ENCODE measurements at regions not wholly inside any gene's neighbourhood (a gene's known extent, or its start where the extent isn't known, plus 50 kb on each side); places are given as distances from the start of the nearest gene placed in this dataset.

DNA sequence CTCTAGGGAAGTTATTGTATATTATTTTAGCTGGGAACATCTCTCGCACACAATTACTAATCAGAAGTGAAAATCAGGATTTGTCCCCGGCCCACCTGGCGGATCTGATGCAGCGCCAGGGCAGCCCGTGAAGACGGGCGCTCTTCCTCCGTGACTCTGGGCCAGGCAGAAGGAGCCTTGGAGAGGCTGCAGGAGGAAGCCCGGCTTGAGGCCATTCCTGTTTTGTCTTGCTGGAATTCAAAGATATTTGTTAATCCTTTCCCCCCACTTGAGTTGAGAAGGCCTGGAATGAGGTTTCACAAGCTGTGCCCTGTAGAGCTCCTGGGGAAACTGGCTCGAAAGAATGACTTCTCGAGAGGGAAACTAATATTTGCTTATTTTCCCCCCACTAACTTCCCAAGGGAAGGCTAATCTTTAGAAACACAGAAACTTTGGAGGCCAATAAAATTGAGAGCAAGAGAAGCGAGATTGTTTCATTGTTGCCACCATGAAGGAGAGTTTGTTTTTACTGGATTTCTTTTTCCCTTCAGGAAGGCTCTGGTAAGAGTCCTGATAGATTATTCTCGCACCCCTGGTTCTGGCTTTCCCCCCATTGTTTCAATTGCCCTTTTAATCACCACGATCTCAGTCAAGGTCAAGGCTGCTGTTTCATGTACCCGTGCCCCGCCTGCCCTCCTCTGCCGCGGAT lies 92.8 kb upstream of the SEPTIN5 start:
- FAIRE-seq (no peak), DNase-seq (ENCODE audit: low spot score) (no peak)

DNA sequence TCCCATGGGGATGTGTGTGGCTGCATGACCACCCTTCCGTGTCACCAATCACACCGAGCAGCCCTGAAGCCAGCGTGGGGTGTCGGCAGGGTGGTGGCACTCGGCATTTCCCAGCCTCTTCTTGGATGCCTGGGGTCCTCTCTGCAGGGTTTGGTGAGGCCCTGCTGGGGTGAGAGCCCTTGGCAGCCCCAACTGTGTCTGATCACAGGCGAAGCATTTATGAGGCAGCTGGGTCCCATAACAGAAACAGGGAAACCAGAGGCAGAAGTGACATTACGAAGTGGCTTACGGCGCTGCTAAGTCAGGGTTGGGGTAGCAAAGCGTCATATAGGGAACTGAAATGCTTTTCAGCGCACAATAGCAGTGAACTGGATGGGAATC lies 92.3 kb upstream of the SEPTIN5 start:
- FAIRE-seq (no peak), DNase-seq (ENCODE audit: low spot score) (no peak)

DNA sequence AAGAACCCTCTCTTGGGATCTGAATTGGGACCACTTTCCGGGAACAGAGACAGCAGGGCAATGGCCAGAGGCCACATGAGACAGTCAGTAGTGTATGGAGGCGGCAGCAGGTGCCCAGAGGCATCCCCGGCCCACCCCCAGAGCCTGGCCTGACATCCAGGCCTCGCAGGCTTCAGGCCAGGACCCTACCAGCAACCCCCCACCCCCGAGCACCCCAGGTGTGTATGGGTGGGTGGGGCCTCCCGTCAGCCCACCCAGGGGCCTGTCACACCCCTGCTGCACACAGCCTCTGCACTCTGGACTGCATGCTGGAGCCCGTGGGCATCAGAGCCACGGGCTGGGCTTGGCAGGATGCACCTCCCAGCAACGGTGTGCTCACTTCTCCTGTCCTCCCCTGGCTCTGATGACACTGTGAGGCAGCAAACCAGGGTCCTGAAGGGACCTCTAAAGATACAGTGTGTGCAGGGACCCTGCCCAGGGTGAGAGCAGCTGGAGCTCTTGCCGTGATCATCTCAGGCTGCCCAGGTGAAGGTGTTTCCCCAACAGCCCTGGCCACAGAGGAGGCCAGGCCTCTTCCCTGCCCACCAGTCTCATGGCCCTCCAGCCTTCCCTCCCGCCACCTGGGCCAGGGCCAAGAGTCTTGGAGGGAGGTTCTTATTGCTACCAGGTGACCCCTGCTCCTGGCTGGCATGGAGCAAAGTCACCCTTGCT lies 88.8 kb upstream of the SEPTIN5 start:
- FAIRE-seq: no peak
- no peak for DNase-seq (ENCODE audit: low spot score)

DNA sequence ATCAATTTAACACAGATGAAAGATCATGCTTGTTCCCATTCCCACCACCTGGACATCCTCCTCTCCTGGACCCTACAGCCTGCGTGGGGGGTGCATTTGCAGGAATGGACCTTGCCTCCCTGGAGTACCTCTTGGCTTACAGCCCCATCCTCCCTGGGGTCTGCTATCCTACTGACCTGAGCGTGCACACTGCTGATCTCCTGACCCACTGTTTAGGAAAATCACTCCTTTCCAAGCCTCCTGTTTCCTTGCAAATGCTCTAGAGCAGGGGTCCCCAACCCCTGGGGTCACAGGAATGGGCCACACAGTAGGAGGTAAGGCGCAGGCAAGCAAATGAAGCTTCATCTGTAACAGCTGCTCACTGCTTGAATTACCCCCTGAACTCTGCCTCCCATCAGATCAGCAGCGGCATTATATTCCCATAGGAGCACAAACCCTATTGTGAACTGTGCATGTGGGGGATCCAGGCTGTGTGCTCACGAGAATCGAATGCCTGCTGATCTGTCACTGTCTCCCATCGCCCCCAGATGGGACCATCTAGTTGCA lies 88.2 kb upstream of the SEPTIN5 start:
- FAIRE-seq: no peak
- DNase-seq (ENCODE audit: low spot score): no peak

DNA sequence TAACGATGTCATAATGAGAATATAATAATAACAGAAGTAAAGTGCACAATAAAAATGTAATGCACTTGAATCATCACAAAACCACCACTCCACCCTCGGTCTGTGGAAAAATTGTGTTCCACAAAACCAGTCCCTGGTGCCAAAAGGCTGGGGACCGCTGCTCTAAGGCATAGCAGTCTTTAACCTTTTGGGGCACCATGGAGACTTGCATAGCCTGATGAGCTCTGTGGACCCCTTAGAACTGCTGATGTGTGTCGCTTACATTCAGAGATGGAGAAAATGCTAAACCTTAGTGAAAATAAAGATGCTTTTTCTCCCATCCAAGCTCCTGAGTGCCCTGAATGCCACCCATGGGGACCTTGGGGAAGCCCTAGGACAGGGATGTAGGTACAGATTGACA lies 87.6 kb upstream of the SEPTIN5 start:
- FAIRE-seq: no peak
- DNase-seq (ENCODE audit: low spot score): no peak

DNA sequence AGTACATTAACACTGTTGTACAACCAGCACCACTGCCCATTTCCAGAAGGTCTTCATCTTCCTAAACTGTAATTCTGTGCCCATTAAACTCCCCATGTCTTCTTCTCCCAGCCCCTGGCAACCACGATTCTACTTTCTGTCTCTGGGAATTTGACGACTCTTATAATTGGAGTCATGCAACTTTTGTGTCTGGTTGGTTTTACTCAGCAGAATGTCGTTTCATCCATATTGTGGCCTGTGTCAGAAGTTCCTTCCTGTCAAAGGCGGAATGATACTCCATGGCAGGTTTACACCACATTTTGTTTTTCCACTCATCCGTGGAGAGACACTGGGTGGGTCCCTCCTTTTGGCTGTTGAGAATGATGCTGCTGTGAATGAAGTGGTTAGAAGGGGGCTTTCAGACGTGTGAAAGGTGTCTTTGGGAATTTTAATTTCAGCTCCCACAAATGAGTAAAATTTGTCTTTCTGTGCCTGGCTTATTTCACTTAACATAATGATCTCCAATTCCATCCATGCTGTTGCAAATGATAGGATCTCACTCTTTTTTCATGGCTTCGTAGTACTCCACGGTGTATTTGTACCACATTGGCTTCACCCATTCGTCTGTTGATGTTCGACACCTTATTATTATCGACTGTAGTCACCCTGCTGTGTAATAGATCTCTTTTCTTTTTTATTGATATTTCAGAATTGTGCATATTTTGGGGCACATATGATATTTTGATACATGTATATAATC lies 86.1 kb upstream of the SEPTIN5 start:
- FAIRE-seq: no peak
- DNase-seq (ENCODE audit: low spot score): no peak

DNA sequence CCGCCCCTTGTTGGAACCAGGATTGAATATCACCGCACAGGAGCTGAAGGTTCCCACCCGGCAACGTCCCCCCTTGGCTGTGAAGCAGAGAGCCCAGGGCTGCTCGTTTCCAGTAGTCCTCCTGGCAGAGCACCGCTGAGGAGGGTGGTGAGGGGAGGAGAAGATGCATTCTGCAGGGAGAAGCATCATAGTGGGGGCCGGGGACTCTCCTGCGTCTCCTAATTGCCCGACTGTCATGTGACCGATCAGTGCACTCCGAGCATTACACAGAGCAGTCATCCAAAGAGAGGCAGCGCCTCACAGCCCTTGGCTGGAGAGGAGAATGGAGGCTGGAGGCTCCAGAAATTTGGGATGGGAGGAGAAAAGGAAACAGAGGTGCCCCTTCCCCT lies 85.0 kb upstream of the SEPTIN5 start:
- no peak for DNase-seq (ENCODE audit: low spot score)
- no peak for FAIRE-seq

DNA sequence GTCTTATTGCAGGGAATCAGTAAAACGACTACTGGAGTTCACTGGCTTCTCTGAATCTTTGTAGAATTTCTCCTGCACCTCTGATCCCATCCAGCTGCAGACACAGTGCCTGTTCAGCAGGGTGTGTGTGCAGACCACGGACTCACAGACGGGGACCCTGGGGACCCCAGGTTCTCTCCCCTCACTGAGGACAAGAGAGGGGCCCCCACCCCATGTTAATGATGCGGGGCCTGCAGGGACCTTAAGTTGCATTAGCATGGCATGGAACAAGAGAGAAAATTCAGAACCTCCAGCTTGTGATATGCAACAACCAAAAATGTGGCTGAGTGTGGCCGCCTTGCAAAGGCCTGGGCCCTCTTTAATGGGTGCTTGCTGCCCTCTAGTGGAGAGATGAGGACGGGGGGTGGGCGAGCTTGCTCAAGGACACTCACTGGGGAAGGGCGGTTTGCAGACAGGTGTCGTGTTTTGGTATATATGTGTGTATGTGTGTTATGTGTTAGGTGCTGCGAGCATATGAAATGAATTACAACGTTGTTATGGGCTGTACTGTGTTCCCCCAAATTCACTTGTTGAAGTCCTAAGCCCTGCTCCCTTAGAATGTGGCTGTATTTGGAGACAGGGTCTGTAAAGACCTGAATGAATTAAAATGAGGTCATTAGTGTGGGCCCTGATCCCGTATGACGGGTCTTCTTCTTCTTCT lies 84.4 kb upstream of the SEPTIN5 start:
- DNase-seq (ENCODE audit: low spot score) (peak; percentile 19), FAIRE-seq (peak; percentile 15)

DNA sequence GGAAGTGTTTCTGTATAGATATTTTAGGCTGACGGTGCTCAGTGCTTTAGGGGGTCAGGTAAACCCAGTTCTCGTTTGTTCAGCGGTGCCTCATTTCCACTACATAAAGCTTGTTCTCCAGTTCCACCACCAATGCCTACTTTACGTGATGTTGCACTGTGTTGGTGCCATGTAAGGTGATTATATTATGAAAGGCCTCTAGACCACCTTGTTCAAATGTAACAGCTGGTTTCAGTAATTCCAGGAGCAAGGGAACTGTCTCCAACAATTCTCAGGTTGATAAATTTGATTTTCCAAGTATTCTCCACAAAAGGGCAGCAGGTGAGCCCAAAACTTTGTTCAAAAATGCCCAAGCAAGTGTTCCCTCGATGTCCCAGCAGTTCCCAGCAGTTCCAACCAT lies 83.7 kb upstream of the SEPTIN5 start:
- DNase-seq (ENCODE audit: low spot score): no peak
- FAIRE-seq: no peak

DNA sequence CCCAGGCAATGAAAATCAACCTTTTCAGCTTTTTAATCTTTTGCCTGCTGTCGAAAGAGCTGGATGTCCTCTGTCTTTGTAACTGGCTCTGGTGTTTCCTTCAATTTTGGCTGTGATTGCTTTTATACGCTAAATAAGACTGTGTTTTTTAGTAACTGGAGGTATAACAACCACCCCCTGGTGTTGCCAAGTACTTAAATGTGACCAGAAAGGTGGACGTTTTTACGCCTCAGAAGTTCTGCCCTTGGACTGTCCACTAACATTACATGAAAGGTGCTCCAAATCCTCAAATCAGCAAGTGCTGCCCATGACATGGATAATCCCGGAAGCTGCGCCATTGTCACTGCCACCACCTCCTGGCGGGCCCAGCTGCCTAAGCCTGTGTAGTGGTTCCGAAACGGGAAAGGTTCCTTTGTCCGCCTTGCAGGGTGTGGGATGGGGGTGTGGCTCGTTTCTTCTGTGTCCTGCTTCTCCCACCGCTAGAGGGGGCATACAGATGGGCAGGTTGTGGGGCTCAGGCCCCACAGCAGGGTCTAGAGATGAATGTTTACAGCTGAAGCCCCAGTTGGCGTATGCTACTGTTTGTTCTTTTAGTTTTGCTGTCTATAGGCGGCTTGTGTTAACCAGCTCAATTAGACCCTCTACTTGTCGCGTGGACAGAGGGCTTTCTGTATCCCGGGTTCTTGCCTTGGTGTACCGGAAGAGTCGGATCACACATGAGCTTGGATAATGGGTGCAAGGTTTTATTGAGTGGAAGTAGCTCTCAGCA lies 82.2 kb upstream of the SEPTIN5 start:
- DNase-seq (ENCODE audit: low spot score) (no peak), FAIRE-seq (no peak)

DNA sequence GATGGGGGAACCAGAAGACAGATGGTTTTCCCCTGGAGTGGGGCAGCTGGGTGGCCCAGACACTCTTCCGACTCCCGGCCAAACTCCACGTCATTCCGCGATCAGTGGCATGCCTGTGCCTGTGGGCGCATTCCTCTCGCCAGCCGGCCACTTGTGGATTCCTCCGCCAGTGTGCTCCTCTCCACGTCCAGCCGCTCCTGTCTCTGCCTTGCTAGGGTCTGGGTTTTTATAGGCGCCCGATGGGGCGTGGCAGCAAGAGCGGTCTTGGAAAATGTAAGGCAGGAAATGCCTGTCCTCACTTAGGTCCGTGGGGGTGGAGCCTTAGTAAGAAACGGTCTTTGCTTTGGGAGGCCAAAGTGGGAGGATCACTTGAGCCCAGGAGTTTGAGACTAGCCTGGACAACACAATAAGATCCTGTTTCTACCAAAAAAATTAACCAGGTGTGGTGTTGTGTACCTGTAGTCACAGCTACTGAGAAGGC lies 81.6 kb upstream of the SEPTIN5 start:
- DNase-seq (ENCODE audit: low spot score): no peak
- FAIRE-seq: no peak

DNA sequence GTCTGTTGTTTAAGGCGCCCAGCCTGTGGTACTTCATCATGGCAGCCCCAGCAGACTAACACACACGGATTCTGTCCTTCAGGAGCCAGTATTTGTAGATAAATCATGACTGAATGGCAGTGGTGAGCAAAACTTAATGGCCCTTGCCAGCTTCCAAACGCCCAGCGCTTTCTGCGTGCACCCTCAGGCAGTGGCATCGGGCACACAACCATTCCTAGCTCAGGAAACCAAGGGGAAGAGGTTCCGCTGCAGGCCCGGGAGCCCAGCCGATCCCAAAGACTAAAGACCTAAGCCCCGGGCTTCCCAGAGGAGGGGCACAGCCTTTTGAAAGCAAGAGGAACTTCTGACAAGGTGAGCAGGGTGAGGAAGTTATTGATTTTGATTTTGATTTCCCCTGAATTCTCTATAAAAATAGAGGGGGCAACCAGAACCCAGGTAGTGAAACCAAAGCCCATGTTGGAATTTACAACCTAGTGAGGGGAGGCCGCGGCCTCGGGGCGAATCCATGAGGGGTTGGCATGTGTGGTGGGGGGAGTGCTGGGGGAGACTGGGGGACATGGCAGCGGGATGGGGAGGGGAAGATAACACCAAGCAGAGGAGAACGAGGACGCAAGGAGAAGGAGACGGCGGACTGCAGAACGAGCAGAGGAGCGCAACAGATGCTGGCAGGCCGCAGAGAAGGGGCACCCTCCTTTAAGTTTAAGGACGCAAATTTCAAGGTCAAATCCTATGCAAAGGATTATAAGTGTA lies 79.9 kb upstream of the SEPTIN5 start:
- DNase-seq (ENCODE audit: low spot score) (no peak), FAIRE-seq (no peak)

DNA sequence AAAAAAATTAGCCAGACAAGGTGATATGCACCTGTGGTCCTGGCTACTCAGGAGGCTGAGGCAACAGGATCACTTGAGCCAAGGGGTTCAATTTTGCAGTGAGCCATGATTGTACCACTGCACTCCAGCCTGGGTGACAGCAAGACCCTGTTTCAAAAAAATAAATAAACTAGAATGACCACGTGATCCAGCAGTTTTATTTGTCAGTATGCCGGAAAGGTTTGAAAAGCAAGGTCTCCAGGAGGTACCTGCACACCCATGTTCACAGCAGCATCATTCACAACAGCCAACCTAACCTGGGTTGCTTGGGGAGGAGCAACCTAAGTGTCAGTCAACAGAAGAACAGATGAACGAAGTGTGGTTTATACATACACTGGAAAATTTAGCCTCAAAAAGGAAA lies 78.7 kb upstream of the SEPTIN5 start:
- DNase-seq (ENCODE audit: low spot score) (no peak), FAIRE-seq (no peak)

DNA sequence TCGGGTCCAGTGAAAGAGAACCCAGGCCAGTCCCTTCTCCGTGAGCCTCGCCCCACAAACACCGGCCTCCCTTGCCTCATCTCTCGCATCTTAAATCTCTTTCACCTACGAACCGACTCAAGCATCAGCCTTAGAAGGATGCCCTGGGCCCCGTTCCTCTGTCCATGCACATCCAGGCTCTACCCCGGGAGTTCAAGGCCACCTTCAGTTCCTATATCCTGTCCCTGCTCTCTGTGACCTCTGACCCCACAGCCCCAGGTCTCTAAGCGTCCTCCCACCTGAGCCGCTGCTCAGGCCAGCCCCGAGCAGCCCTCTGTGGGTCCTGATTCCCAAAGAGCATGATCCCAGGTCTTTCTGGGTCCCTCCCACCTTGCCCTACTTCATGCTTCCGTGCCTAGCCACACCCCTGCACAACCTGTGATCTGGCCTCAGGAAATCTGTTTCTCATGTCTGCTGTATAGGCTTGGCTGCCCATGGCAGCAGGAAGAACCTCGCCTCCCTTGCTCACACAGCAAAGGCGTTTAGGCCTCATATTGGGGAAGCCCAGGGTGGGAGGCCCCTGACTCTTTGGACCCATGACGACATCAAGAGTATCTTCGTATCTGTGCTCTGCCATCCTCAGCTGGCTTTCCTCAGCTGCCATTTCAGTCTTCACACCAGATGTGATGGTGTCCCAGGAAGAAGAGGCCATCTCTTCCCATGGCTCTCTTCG lies 77.5 kb upstream of the SEPTIN5 start:
- no peak for FAIRE-seq
- DNase-seq (ENCODE audit: low spot score): no peak

DNA sequence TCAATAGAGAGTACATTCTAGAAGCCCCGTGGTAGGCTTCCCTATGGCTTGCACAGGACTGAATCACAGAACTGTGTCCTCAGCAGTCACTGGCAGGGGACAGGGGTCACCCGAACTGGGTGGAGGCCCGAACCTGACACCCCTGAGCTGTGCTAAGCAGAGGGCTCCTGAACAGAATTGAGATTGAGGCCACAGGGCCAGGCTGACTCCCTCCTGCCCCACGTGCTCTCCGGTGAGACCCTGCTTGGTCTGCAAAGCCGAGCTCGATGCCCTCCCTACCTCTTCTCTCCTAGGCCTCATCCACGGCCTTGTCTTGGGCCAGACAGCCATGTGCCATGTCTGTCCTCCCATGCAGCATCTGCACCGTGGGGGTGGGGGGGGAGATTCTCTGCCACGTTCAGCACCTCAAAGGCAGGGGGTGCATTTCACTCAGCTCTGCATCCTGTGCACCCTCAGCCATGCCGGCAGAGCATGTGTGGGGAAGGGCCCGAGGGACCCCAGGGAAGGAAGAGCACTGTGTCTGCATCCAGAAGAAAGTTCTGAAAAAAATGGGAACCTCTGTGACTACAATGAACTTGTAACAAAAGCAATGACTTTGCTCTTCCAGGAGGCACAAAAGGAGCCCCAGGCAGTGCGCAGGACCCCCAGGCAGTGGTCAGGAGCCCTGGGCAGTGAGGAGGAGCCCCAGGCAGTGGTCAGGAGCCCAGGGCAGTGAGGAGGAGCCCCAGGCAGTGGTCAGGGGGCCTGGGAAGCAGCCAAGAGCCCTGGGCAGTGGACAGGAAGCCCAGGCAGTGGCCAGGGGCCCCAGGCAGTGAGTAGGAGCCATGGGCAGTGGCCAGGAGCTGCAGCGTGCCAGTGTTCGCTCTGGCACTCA lies 76.7 kb upstream of the SEPTIN5 start:
- FAIRE-seq (no peak), DNase-seq (ENCODE audit: low spot score) (no peak)

DNA sequence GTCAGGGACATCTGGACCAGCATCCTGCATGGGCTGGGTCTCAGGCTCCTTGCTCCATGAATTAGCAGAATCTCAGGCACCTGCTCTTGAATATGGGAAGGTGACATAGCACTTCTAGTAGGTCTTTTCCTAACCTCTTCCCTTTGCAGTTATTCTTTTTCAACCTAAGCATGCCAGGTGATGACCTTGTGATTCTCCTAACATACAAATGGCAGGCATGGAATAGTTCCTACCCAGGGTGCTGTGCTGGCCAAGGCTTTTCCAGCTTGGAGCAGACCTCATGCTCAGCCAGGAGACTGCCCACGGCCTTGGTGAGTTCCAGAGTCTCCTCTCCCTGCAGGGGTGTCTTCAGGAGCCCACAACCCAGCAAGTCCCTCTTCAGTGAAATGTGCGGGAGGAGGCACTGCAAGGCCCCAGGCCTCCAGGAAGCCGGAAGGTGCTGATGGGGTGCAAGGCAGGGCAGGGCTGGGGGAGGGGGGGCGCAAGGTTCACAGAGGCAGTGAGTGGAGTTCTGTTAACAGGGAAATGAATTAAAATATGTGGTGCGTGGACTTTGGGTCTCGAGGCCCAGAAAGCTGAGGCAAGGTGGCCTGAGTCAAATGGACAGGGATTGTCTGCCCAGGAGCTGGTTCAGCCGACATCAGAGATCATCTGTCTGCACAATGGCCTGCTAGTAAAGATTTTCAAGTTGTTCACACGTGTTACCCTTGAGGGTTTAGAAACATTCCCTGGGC lies 75.9 kb upstream of the SEPTIN5 start:
- FAIRE-seq (no peak), DNase-seq (ENCODE audit: low spot score) (no peak)

DNA sequence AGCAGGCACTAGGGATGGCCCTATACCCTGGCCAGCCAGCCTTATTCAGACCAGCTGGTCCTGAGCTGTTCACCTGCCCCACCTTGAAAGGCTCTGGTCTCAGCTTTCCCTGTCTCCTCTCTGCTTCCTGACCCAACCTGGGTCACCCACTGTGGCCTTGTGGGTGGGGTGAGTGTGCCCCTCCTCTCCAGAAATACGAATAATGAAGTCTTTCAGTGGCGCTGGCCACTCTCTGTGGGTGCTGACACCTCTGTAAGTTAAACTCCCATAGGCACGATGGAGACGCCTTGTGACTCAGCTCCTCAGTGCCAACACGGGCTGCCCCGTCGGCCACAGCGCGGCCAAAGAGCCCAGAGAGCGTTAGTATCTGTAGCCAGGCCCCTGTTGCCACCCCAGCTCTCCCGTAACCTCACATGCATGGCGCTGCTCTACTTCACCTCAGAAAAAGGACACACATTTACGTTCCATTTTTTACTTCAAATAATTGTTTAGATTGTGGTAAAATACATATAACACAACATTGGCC lies 74.6 kb upstream of the SEPTIN5 start:
- no peak for DNase-seq (ENCODE audit: low spot score)
- FAIRE-seq: no peak

DNA sequence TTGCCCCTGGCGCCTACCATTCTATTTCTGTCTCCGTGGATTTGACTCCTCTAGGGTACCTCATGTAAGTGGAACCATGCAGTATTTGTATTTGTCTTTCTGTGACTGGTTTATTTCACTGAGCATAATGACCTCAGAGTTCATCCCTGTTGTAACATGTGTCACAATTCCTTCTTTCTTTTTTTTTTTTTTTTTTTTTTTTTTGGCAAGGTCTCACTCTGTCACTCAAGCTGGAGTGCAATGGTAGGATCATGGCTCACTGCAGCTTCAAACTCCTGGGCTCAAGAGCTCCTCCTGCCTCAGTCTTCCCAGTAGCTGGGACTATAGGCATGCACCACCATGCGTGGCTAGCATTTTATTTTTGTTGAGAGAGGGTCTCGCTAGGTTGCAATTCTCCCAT lies 74.0 kb upstream of the SEPTIN5 start:
- DNase-seq (ENCODE audit: low spot score) (no peak), FAIRE-seq (no peak)

Measured in RCC 7860 (cell line).